Activated T-helper 17 cell treated with anti-CD3 and anti-CD28 coated beads, Interleukin-2, amount 50 U/mL, for 72 hours (primary cell): ENCODE measurements at regions not wholly inside any gene's neighbourhood (a gene's known extent, or its start where the extent isn't known, plus 50 kb on each side); places are given as distances from the start of the nearest gene placed in this dataset.
"Not testable (repeated sequence)": the region's sequence is repeated elsewhere in the genome, so short reads cannot be mapped to it uniquely, and the experiment has no call there.

ENCODE experiments used
- ATAC-seq: fragments of 150-1000 bp; cut with Tn5 transposase; replicated peaks from 2 replicates; pipeline ENCODE4 v1.10.0; 2021; ENCODE audit warnings: mild to moderate bottlenecking, moderate library complexity
- H3K27ac Mint-ChIP-seq: one replicate; pipeline ENCODE4 v1.8.0; 2022; ENCODE audit warnings: mixed read lengths
- H3K27me3 Mint-ChIP-seq: one replicate; pipeline ENCODE4 v1.8.0; 2022; ENCODE audit warnings: mixed read lengths
- H3K36me3 Mint-ChIP-seq: one replicate; pipeline ENCODE4 v1.8.0; 2022; ENCODE audit warnings: low read depth, mild to moderate bottlenecking, mixed read lengths
- H3K4me1 Mint-ChIP-seq: one replicate; pipeline ENCODE4 v1.8.0; 2022; ENCODE audit warnings: mixed read lengths
- H3K4me3 Mint-ChIP-seq: one replicate; pipeline ENCODE4 v1.8.0; 2022; ENCODE audit warnings: mild to moderate bottlenecking, mixed read lengths
- H3K9me3 Mint-ChIP-seq: one replicate; pipeline ENCODE4 v1.8.0; 2022; ENCODE audit warnings: mixed read lengths

DNA sequence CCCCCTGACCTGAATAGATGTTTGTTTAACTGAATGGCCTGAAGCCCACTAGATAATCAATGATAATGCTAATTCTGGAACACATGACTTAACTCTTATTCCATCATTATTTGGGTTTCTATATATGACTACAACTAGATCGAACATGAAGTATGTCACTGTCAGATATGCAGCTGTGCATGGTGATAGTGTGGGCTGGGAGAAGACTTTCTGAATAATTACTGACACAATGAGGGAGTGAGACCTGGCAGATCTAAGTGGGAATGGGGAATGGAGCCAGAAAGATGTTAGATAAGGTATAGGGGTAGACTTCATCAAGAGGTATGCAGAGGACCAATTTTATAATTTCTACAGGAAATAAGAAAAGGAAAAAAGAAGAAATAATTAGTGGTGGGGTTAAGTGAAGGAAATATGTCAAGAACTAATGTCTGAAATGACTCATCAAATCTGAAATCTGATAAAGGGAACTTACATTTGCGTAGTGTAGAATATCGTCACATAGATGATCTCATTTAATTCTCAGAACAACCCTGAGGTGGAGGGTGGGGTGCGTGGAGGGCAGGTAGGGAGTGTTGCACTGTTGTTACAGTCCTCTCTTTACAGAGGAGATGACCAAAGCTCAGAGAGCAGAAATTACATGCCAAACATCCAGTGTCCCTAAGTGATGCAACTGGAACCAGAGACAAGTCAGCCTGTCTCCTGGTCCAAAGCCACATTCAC is 68.2 kb upstream of the EED start:
- H3K4me3 Mint-ChIP-seq, result peak overlapping the region; percentile 53

DNA sequence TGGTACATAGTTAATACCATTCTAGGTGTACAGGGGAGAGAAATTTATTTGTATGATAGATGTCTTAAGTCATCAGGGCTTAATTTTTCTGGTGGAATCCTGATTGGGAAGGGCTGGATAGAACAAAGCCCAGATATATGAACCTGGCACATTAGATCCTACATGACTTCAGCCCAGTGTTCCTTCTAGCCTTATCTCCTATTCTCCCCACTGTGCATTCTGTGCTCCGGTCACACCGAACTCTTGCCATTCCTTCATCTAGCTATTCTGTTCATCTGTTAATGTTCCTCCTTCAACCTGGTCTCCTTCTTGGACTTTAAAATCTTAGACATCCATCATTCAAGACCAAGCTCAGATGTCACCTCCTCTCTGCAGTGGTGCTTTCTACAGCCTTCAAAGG is 68.9 kb upstream of the EED start:
- peaks cover 5% of the 10 kb centered on the region for H3K36me3 Mint-ChIP-seq
- H3K27me3 Mint-ChIP-seq, result no peaks in the 10 kb centered on the region
- peak overlapping the region; percentile 84 for H3K27ac Mint-ChIP-seq
- H3K9me3 Mint-ChIP-seq, result no peaks in the 10 kb centered on the region
- peaks cover 16% of the 10 kb centered on the region for H3K4me1 Mint-ChIP-seq
- H3K4me3 Mint-ChIP-seq, result peak overlapping the region; percentile 53
- ATAC-seq, result no peak

More for the DNA sequence above, 68.2 kb upstream of the EED start:
- Mint-ChIP-seq H3K4me1 (peaks cover 16% of the 10 kb centered on the region), H3K9me3 (no peaks in the 10 kb centered on the region), H3K36me3 (peaks cover 5% of the 10 kb centered on the region), H3K27ac (peak overlapping the region; percentile 84), H3K27me3 (no peaks in the 10 kb centered on the region)
- ATAC-seq, result peak; percentile 92

DNA sequence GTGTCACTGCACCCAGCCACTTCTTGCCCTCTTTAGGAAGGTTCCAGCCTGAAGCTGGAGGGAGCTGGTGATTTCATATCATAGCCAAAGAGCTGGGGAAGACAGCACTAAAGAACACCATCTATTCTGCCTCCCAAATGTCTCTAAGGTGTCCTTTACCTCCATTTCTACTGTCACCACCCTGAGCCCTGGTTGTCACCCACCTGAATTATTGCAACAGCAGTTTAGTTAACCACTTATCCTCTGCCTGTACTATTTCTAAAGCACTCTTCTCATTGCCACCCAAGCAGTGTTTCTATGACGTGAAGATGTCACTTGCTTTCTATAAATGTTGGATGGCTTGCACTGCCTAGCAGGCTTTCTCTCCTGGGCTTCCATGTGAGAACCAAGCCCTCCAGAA is 69.4 kb upstream of the EED start:
- H3K4me1 Mint-ChIP-seq, result peaks cover 16% of the 10 kb centered on the region
- no peak overlapping the region for H3K27ac Mint-ChIP-seq
- ATAC-seq, result no peak
- H3K27me3 Mint-ChIP-seq, result no peaks in the 10 kb centered on the region
- H3K4me3 Mint-ChIP-seq, result no peak overlapping the region
- H3K9me3 Mint-ChIP-seq, result no peaks in the 10 kb centered on the region
- peaks cover 5% of the 10 kb centered on the region for H3K36me3 Mint-ChIP-seq

DNA sequence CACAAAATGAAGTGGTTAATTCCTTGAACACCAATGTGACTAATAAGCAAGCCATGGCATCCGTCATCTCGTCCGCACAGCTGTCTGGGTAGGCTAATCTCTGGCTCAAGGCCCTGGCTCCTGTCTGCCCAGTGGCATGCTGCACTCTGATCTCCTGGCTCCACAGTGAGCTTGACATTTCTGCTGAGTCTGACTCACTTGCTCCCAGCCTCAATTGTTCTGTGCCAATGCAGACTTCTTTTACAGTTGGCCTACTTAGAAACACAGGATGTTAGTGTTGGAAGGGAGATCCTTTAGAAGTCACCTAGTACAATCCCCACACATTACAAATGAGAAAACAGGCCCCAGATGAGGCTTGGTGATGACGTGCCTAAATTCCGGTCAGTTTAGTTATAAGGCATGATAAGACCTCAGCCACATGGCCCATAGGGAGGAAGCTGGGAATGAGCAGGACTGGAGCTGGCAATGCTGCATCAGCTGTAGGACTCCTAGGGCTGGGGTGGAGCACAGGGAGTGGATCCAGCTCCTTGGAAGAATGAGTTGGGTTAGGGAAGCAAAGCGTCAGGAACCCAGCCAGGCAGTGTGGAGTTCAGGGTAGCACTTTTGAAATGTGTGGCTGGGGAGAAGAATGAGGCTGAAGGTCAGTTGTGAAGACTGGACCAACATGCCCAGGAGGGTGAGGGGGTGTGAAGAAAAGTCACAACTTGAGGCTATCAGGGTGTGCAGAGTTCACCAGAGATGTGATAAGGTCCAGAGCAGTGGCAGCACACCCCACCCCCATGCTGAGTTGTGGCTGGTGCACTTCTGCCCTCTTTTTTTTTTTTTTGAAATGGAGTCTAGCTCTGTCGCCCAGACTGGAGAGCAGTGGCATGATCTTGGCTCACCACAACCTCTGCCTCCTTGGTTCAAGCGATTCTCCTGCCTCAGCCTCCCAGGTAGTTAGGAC is 70.2 kb upstream of the EED start:
- H3K4me1 Mint-ChIP-seq, result peaks cover 16% of the 10 kb centered on the region
- ATAC-seq, result peak; percentile 34
- H3K36me3 Mint-ChIP-seq, result peaks cover 5% of the 10 kb centered on the region
- no peaks in the 10 kb centered on the region for H3K27me3 Mint-ChIP-seq
- H3K27ac Mint-ChIP-seq, result no peak overlapping the region
- H3K9me3 Mint-ChIP-seq, result no peaks in the 10 kb centered on the region
- no peak overlapping the region for H3K4me3 Mint-ChIP-seq

DNA sequence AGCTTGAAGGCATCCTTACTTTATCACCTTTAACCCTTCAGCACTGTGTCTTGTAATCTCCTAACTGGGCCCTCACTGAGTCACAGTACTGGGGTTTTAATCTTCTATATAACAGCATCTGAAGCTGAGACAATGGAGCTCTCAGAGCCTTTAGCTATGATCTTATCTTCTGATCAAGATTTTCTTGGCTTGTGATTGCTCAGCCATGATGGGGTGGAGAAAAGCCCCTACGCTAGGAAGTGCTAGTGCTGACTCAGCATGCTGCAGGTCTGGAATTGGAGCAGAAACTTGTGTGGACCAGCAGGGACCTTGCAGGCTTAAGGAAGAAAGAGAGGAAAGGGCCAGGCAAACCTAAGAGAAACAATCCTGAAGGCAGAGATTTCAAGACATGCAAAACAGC is 71.7 kb upstream of the EED start:
- H3K4me1 Mint-ChIP-seq, result peaks cover 16% of the 10 kb centered on the region
- no peak overlapping the region for H3K4me3 Mint-ChIP-seq
- peaks cover 5% of the 10 kb centered on the region for H3K36me3 Mint-ChIP-seq
- H3K27ac Mint-ChIP-seq, result no peak overlapping the region
- H3K27me3 Mint-ChIP-seq, result no peaks in the 10 kb centered on the region
- no peaks in the 10 kb centered on the region for H3K9me3 Mint-ChIP-seq
- no peak for ATAC-seq

DNA sequence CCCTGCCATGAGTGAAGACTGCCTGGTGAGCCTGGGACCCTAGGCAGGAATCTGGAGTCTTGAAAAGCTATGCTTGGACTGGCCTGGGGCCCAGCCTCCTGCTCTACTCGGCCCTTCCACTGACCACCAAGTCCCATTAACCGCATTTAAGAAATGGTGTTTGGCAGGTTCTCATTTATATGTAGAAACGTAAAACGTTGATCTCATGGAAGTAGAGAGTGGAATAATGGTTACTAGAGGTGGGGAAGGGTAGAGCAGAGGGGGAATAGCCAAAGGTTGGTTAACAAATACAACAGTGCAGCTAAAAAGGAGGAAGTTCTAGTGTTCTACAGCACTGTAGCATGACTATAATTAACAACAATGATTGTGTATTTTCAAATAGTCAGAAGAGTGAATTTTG is 72.9 kb upstream of the EED start:
- ATAC-seq, result no peak
- no peaks in the 10 kb centered on the region for H3K9me3 Mint-ChIP-seq
- no peaks in the 10 kb centered on the region for H3K27me3 Mint-ChIP-seq
- peaks cover 5% of the 10 kb centered on the region for H3K36me3 Mint-ChIP-seq
- peaks cover 11% of the 10 kb centered on the region for H3K4me1 Mint-ChIP-seq
- H3K4me3 Mint-ChIP-seq, result no peak overlapping the region
- no peak overlapping the region for H3K27ac Mint-ChIP-seq

DNA sequence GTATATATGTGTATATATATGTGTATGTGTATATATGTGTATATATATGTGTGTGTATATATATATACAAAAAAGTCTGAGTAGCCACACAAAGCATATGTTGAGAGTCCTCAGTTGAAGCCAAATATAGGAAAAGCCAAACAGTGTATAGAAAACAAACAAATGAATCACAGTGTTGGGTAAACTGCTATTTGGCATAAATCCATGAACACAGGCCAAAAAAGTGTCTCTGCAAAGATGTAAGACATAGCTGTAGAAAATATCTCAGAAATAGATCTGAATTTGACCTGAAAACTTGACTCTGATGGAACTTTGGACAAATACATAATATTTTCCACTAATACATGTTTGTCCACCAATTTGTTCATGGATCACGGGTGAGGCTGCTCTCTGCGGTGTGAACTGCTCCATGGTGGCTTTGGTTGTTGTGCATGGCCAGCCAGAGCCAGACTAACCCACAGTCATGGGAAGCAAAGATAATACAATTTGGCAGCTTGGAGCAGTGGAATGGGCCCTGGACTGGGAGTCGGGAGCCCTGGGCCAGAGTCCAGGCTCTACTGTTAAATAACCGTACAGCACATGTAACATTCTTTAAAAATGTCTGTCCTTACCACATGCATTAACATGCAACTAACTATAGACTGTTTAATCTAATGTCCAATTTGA is 76.9 kb upstream of the EED start:
- ATAC-seq, result no peak
- H3K36me3 Mint-ChIP-seq, result no peaks in the 10 kb centered on the region
- no peaks in the 10 kb centered on the region for H3K9me3 Mint-ChIP-seq
- H3K27me3 Mint-ChIP-seq, result no peaks in the 10 kb centered on the region
- H3K27ac Mint-ChIP-seq, result no peak overlapping the region
- no peaks in the 10 kb centered on the region for H3K4me1 Mint-ChIP-seq
- no peak overlapping the region for H3K4me3 Mint-ChIP-seq

DNA sequence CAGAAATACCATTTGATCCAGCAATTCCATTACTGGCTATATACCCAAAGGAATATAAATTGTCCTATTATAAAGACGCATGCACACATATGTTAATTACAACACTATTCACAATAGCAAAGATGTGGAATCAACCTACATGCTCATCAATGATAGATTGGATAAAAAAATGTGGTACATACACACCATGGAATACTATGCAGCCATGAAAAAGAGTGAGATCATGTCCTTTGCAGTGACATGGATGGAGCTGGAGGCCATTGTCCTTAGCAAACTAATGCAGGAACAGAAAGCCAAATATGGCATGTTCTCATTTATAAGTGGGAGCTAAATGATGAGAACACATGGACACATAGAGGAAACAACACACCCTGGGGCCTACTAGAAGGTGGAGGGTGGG is 78.3 kb upstream of the EED start:
- ATAC-seq, H3K9me3 Mint-ChIP-seq, H3K4me3 Mint-ChIP-seq, H3K27me3 Mint-ChIP-seq, H3K27ac Mint-ChIP-seq, H3K4me1 Mint-ChIP-seq, H3K36me3 Mint-ChIP-seq: not testable (repeated sequence)

DNA sequence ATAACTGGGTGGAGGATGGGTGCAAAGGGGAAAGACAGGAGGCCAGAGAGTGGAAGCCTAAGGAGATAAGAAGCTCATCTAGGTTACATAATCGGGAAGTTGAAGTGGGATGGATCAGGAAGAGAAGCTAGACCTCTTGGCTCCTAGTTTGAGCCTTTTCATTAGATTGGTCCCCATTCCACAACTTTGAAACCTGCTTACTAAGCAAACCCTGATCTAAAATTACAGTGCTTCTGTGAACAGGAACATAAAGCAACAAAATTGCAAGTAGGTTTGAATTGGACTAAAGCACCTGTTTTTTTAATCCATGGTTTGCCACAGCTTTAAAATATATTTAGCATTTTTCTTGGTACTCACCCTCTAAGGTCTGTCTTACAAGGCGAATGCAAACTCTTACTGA is 80.4 kb upstream of the EED start:
- no peaks in the 10 kb centered on the region for H3K4me1 Mint-ChIP-seq
- H3K36me3 Mint-ChIP-seq, result no peaks in the 10 kb centered on the region
- H3K27ac Mint-ChIP-seq, result no peak overlapping the region
- H3K9me3 Mint-ChIP-seq, result no peaks in the 10 kb centered on the region
- H3K27me3 Mint-ChIP-seq, result no peaks in the 10 kb centered on the region
- ATAC-seq, result no peak
- H3K4me3 Mint-ChIP-seq, result no peak overlapping the region

DNA sequence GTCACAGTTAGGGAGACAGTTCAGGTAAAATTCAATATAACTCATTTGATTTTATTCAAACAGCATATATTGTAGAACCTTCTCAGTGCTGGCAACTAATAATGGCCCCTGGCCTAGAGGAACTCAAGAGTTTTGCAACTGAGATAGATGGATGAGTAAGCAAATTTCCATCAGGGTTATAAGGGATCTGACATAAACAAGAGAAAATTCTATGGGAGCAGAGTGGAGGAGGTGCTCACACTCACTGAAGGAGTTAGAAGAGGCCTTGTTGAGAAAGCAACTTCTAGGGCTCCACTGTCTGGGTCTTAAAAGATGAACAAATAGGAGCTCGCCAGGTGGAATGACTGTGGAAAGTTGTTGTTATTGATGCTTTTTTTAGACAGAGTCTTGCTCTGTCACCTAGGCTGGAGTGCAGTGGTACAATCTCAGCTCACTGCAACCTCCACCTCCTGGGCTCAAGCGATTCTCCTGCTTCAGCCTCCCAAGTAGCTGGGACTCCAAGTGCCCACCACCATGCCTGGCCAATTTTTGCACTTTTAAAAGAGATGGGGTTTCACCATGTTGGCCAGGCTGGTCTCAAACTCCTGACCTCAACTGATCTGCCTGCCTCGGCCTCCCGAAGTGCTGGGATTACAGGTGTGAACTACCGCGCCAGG is 81.2 kb upstream of the EED start:
- not testable (repeated sequence) for ATAC-seq

DNA sequence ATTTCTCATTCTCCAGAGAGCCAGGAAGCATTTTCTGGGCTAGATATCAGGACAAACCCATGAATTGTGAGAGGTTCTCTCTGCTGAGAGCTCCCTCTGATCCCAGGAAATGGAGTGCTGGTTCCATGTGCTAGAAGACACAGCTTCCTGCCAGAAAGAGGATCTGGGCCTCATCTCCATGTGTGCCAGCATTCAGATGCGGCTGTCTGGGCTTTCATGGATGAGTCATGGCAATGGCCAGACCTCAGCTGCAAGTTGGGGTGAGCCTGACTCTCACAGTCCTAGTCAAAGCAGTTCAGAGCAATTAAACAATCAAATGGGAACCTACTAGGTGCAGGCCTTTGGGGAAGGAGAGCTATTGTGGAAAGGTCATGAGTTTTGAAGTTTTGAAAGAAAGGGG is 82.3 kb upstream of the EED start:
- peak; percentile 67 for ATAC-seq
- Mint-ChIP-seq H3K27me3 (no peaks in the 10 kb centered on the region), H3K4me3 (no peak overlapping the region), H3K4me1 (peaks cover 8% of the 10 kb centered on the region), H3K27ac (no peak overlapping the region), H3K9me3 (no peaks in the 10 kb centered on the region), H3K36me3 (no peaks in the 10 kb centered on the region)

More for the DNA sequence above, 81.2 kb upstream of the EED start:
- not testable (repeated sequence) for H3K9me3 Mint-ChIP-seq, H3K36me3 Mint-ChIP-seq, H3K4me1 Mint-ChIP-seq, H3K4me3 Mint-ChIP-seq, H3K27ac Mint-ChIP-seq, H3K27me3 Mint-ChIP-seq

DNA sequence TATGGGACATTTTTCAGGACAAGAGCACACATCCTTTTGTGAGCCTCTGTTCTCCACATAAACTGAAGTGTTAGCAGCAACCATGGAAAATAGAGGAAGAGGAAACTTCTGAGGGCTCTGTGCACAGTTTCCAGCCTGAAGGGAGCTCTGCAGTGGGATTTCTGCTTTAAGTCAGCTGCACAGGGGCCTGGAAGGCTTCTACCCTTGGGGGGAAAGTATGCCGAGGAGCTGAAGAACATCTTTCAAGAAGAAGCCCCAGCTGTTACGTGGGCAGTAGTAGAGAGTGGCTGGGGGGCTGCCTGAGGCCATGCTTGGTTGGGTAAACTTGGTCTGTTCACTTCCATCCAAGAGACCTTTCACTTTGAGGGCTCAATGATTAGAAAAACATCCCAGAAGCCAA is 82.7 kb upstream of the EED start:
- Mint-ChIP-seq H3K27me3 (no peaks in the 10 kb centered on the region), H3K9me3 (no peaks in the 10 kb centered on the region), H3K4me1 (peaks cover 8% of the 10 kb centered on the region), H3K27ac (no peak overlapping the region), H3K36me3 (no peaks in the 10 kb centered on the region), H3K4me3 (no peak overlapping the region)
- no peak for ATAC-seq

DNA sequence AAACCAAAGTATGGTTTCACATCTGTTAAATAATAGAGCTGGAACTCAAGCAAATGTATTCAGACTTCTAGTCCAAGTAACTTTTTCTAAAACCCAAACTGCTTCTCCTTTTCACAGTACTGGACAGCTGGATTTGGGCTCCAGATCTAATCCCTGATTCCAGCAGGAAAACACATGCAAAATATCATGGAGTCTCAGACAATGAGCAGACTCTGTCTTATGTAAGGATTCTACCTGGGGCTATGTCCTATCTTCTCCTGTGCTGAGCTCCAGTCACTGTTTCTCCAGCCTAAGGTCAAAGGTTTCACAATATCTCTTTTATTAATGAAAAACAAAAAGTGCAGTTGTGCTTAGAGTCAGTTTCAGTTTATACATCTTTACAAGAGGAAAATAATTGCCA is 83.2 kb upstream of the EED start:
- H3K4me3 Mint-ChIP-seq, result no peak overlapping the region

DNA sequence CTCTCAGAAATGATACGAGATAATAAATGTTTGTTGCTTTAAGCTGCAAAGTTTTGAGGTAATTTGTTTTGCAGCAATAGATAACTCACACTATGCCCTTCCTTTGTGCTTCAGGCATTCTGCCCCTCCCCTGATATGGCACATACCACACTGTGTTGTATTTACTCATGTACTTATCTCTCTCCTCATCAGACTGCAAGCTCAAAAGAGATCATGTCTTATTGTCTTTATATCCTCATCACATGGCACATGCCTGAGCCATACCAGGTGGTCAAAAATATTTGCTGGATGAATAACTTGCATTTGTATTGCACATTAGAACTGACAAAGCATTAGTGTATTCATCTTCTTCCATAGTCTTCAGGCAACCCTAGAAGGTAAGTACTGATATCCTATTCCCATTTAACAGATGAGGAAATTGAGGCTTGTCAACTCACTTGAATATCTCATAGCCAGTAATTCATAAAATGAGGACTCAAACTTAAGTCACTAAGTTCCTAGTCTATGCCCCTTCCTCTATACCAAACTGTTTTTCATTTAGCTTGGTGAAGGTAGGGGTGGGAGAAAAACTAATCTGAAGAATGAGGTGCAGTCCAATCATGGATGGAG is 83.9 kb upstream of the EED start:
- ATAC-seq, result no peak
- H3K4me1 Mint-ChIP-seq, result peaks cover 8% of the 10 kb centered on the region
- H3K27me3 Mint-ChIP-seq, result no peaks in the 10 kb centered on the region
- no peaks in the 10 kb centered on the region for H3K9me3 Mint-ChIP-seq
- H3K4me3 Mint-ChIP-seq, result no peak overlapping the region
- H3K27ac Mint-ChIP-seq, result no peak overlapping the region
- no peaks in the 10 kb centered on the region for H3K36me3 Mint-ChIP-seq

More for the DNA sequence above, 83.2 kb upstream of the EED start:
- no peak for ATAC-seq
- no peaks in the 10 kb centered on the region for H3K27me3 Mint-ChIP-seq
- no peak overlapping the region for H3K27ac Mint-ChIP-seq
- H3K9me3 Mint-ChIP-seq, result no peaks in the 10 kb centered on the region
- no peaks in the 10 kb centered on the region for H3K36me3 Mint-ChIP-seq
- H3K4me1 Mint-ChIP-seq, result peaks cover 8% of the 10 kb centered on the region
